Liver (tissue), 8 donors: ENCODE measurements at regions not wholly inside any gene's neighbourhood (a gene's known extent, or its start where the extent isn't known, plus 50 kb on each side); places are given as distances from the start of the nearest gene placed in this dataset.

Experiments used
- DNase-seq: peaks from one replicate; pipeline ENCODE4 v3.0.0-alpha.2; 2017; ENCODE audit warnings: low spot score
- H3K27ac ChIP-seq, 2 donors: one replicate each; pipeline ENCODE4 v1.7.0; 2013; ENCODE audit warnings: inconsistent platforms in 2 of 2, low read length in 2 of 2, control low read depth in 1 of 2, low read depth in 1 of 2, mild to moderate bottlenecking in 1 of 2
- H3K27me3 ChIP-seq, 4 donors: one replicate each; pipeline versions ENCODE4 v1.6.1 to v1.7.0; 2013; ENCODE audit warnings: low read length in 3 of 4, inconsistent platforms in 1 of 4, mild to moderate bottlenecking in 1 of 4, moderate library complexity in 1 of 4; ENCODE audit not compliant: control insufficient read depth in 4 of 4, insufficient read depth in 4 of 4
- H3K36me3 ChIP-seq, 4 donors: one replicate each; pipeline versions ENCODE4 v1.6.1 to v1.7.0; 2013; ENCODE audit warnings: low read length in 3 of 4, mild to moderate bottlenecking in 3 of 4, low read depth in 1 of 4, moderate library complexity in 1 of 4; ENCODE audit not compliant: control insufficient read depth in 4 of 4, insufficient read depth in 3 of 4
- H3K4me1 ChIP-seq, 4 donors: one replicate each; pipeline versions ENCODE4 v1.6.1 to v1.7.0; 2013; ENCODE audit warnings: low read length in 3 of 4, mild to moderate bottlenecking in 3 of 4, moderate library complexity in 1 of 4; ENCODE audit not compliant: control insufficient read depth in 4 of 4, insufficient read depth in 4 of 4
- H3K4me3 ChIP-seq, 3 donors: one replicate each; pipeline versions ENCODE4 v1.6.1 to v1.7.0; 2013; ENCODE audit warnings: low read length in 3 of 3, control low read depth in 1 of 3, low read depth in 1 of 3, mild to moderate bottlenecking in 1 of 3
- H3K9ac ChIP-seq, 2 donors: one replicate each; pipeline ENCODE4 v1.7.0; 2013; ENCODE audit warnings: low read length in 2 of 2, mild to moderate bottlenecking in 2 of 2, moderate library complexity in 2 of 2, control low read depth in 1 of 2, low read depth in 1 of 2
- H3K9me3 ChIP-seq, 4 donors: one replicate each; pipeline versions ENCODE4 v1.6.1 to v1.7.0; 2013; ENCODE audit warnings: low read length in 3 of 4; ENCODE audit not compliant: control insufficient read depth in 4 of 4
- EGR1 ChIP-seq, 2 donors: IDR thresholded peaks; 2 replicates each; pipeline ENCODE4 v1.6.1; 2016 to 2018; ENCODE audit warnings: antibody characterized with exemption in 2 of 2, low read depth in 2 of 2
- FOXA1 ChIP-seq: IDR thresholded peaks from 2 replicates; pipeline ENCODE4 v1.6.1; 2016; ENCODE audit warnings: antibody characterized with exemption
- FOXA2 ChIP-seq: IDR thresholded peaks from 2 replicates; pipeline ENCODE4 v1.6.1; 2016; ENCODE audit warnings: antibody characterized with exemption
- HNF4G ChIP-seq: IDR thresholded peaks from 2 replicates; pipeline ENCODE4 v1.6.1; 2016; ENCODE audit warnings: antibody characterized with exemption
- JUND ChIP-seq, 2 donors: IDR thresholded peaks; 2 replicates each; pipeline ENCODE4 v1.6.1; 2016; ENCODE audit warnings: antibody characterized with exemption in 2 of 2
- NR2F2 ChIP-seq: IDR thresholded peaks from 2 replicates; pipeline ENCODE4 v1.6.1; 2016; ENCODE audit warnings: antibody characterized with exemption
- RXRA ChIP-seq, 2 donors: IDR thresholded peaks; 2 replicates each; pipeline ENCODE4 v1.6.1; 2017 to 2018; ENCODE audit warnings: antibody characterized with exemption in 2 of 2, mild to moderate bottlenecking in 1 of 2
- SP1 ChIP-seq: IDR thresholded peaks from 2 replicates; pipeline ENCODE4 v1.6.1; 2018; ENCODE audit warnings: antibody characterized with exemption, mild to moderate bottlenecking
- WGBS: extraction: QIAGEN DNeasy Blood & Tissue Kit; methylation state at CpG from one replicate; pipeline ENCODE4 v1.1.7; 2013; 5-methylcytosine and 5-hydroxymethylcytosine counted together
- TF ChIP-seq, protein P1 (sequence below): fragments of 150-350 bp; IDR thresholded peaks from 2 replicates; pipeline ENCODE4 v1.5.1; 2017; ENCODE audit warnings: improper control_type of control experiment, low read depth, low read length; ENCODE audit not compliant: missing input control
- TF ChIP-seq, protein P2 (sequence below): IDR thresholded peaks from 2 replicates; pipeline ENCODE4 v1.6.1; 2016; ENCODE audit warnings: antibody characterized with exemption, mild to moderate bottlenecking
- donor health status: healthy.
- donor health status: healthy.
- donor health status: healthy.
- donor health status: healthy.
- donor health status: healthy.

DNA sequence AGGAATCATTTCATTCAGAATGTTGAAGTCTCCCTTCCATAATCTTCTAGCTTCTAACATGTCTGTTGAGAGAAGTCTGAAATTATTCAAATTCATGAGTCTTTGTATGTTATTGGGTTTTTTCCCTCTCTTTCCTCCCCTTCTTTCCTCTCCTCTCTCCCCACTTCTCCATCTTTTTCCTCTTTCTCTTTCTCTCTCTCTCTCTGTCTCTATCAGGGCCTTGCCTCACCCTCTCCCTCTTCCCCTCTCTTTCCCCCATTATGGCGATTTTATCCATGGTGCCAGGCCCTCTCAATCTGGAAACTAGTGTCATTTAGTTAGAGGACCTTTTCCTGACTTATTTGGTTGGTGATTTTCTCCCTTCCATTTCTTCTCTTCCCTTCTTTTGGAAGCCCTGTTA lies 147.3 kb downstream of the SST start (continued):
- TF ChIP-seq, protein P1, sequence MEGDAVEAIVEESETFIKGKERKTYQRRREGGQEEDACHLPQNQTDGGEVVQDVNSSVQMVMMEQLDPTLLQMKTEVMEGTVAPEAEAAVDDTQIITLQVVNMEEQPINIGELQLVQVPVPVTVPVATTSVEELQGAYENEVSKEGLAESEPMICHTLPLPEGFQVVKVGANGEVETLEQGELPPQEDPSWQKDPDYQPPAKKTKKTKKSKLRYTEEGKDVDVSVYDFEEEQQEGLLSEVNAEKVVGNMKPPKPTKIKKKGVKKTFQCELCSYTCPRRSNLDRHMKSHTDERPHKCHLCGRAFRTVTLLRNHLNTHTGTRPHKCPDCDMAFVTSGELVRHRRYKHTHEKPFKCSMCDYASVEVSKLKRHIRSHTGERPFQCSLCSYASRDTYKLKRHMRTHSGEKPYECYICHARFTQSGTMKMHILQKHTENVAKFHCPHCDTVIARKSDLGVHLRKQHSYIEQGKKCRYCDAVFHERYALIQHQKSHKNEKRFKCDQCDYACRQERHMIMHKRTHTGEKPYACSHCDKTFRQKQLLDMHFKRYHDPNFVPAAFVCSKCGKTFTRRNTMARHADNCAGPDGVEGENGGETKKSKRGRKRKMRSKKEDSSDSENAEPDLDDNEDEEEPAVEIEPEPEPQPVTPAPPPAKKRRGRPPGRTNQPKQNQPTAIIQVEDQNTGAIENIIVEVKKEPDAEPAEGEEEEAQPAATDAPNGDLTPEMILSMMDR: no peak
- TF ChIP-seq JUND (IDR thresholded peaks at IDR 0.05) (no peak), HNF4G (no peak), SP1 (no peak)

DNA sequence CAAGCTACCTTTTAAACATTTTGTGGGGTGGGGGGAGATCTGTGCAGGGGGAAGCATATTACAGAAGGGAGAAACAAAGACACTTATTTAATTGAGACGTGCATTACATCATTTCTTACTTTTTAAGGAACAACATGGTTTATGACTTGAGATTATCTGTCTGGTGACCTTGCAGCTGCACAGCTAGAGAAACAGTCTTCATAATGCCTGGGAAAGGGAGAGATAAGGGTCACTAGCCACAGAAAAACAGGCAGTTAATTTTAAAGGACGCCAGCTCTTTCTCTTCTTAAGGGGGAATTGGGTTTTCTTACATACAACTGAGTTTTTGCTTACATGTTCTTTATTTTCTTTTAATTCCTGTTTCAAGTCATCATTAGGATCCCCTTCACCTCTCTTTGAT lies 147.9 kb downstream of the SST start:
- no peaks in the 10 kb centered on the region for H3K27me3 ChIP-seq
- H3K36me3 ChIP-seq: no peaks in the 10 kb centered on the region
- no peak overlapping the region for H3K27ac ChIP-seq
- no peak for DNase-seq
- no peak overlapping the region for H3K4me3 ChIP-seq
- WGBS: 45% methylated on average over 2 of the region's 2 CpGs
- H3K9ac ChIP-seq: no peak overlapping the region
- H3K4me1 ChIP-seq: peaks cover 0 to 1% (median 0%) of the 10 kb centered on the region in 4 donors
- no peak for TF ChIP-seq FOXA1
- no peak for TF ChIP-seq EGR1 (IDR thresholded peaks at IDR 0.05; ENCODE audit: low read depth in 2 of 2)
- TF ChIP-seq RXRA (IDR thresholded peaks at IDR 0.05): no peak
- no peak for TF ChIP-seq FOXA2
- TF ChIP-seq NR2F2: peak; percentile 27
- TF ChIP-seq, protein P1: no peak
- H3K9me3 ChIP-seq: no peaks in the 10 kb centered on the region

GRCh38 chr3:187521546-187521945 lies 148.6 kb downstream of the SST start:
- no peak overlapping the region for H3K9ac ChIP-seq
- TF ChIP-seq FOXA1: no peak
- no peak for TF ChIP-seq JUND (IDR thresholded peaks at IDR 0.05)
- TF ChIP-seq, protein P2, sequence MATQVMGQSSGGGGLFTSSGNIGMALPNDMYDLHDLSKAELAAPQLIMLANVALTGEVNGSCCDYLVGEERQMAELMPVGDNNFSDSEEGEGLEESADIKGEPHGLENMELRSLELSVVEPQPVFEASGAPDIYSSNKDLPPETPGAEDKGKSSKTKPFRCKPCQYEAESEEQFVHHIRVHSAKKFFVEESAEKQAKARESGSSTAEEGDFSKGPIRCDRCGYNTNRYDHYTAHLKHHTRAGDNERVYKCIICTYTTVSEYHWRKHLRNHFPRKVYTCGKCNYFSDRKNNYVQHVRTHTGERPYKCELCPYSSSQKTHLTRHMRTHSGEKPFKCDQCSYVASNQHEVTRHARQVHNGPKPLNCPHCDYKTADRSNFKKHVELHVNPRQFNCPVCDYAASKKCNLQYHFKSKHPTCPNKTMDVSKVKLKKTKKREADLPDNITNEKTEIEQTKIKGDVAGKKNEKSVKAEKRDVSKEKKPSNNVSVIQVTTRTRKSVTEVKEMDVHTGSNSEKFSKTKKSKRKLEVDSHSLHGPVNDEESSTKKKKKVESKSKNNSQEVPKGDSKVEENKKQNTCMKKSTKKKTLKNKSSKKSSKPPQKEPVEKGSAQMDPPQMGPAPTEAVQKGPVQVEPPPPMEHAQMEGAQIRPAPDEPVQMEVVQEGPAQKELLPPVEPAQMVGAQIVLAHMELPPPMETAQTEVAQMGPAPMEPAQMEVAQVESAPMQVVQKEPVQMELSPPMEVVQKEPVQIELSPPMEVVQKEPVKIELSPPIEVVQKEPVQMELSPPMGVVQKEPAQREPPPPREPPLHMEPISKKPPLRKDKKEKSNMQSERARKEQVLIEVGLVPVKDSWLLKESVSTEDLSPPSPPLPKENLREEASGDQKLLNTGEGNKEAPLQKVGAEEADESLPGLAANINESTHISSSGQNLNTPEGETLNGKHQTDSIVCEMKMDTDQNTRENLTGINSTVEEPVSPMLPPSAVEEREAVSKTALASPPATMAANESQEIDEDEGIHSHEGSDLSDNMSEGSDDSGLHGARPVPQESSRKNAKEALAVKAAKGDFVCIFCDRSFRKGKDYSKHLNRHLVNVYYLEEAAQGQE: no peak
- H3K27ac ChIP-seq: no peak overlapping the region
- H3K9me3 ChIP-seq: no peaks in the 10 kb centered on the region
- DNase-seq: no peak
- H3K4me1 ChIP-seq: peaks cover 0 to 1% (median 0%) of the 10 kb centered on the region in 4 donors
- no peaks in the 10 kb centered on the region for H3K36me3 ChIP-seq
- no peaks in the 10 kb centered on the region for H3K27me3 ChIP-seq
- no peak overlapping the region for H3K4me3 ChIP-seq
- 66% methylated on average over 2 of the region's 2 CpGs for WGBS
